SK-N-MC (cell line): ENCODE measurements at regions not wholly inside any gene's neighbourhood (a gene's known extent, or its start where the extent isn't known, plus 50 kb on each side); places are given as distances from the start of the nearest gene placed in this dataset.

Experiments
- DNase-seq: peaks from one replicate; pipeline ENCODE4 v3.0.0-alpha.2; 2011; ENCODE audit warnings: low read depth, low spot score
- H3K27ac ChIP-seq: fragments of 200-600 bp; sonication (generic); 2 replicates; pipeline ENCODE4 v1.5.1; 2016; ENCODE audit warnings: mixed run types
- H3K36me3 ChIP-seq: fragments of 200-600 bp; sonication (generic); 2 replicates; pipeline ENCODE4 v1.6.1; 2017; ENCODE audit warnings: antibody characterized with exemption, low read length, mixed read lengths; ENCODE audit not compliant: insufficient read depth
- H3K4me3 ChIP-seq: fragments of 200-600 bp; sonication (generic); 2 replicates; pipeline ENCODE4 v1.5.1; 2016
- H3K9ac ChIP-seq: fragments of 200-600 bp; sonication (generic); 2 replicates; pipeline ENCODE4 v1.8.0; 2017; ENCODE audit warnings: mixed run types, mixed read lengths; ENCODE audit not compliant: insufficient read length
- H3K9me3 ChIP-seq: fragments of 200-600 bp; sonication (generic); 2 replicates; pipeline ENCODE4 v1.6.1; 2017; ENCODE audit warnings: low read depth, mild to moderate bottlenecking, antibody characterized with exemption, low read length, moderate library complexity, mixed read lengths
- EZH2 ChIP-seq: fragments of 200-600 bp; sonication (generic); IDR thresholded peaks from one replicate; pipeline ENCODE4 v1.6.1; 2017; ENCODE audit warnings: antibody characterized with exemption
- FOXP2 ChIP-seq: optimal IDR thresholded peaks from 2 replicates; pipeline ENCODE3; 2011; ENCODE audit warnings: mild to moderate bottlenecking, moderate library complexity; ENCODE audit not compliant: insufficient read depth; ENCODE audit errors: extremely low read length, control extremely low read depth
- POLR2AphosphoS5 ChIP-seq: IDR thresholded peaks from 2 replicates; pipeline ENCODE4 v1.6.1; 2012; ENCODE audit warnings: mild to moderate bottlenecking, low read depth, low read length, borderline replicate concordance

DNA sequence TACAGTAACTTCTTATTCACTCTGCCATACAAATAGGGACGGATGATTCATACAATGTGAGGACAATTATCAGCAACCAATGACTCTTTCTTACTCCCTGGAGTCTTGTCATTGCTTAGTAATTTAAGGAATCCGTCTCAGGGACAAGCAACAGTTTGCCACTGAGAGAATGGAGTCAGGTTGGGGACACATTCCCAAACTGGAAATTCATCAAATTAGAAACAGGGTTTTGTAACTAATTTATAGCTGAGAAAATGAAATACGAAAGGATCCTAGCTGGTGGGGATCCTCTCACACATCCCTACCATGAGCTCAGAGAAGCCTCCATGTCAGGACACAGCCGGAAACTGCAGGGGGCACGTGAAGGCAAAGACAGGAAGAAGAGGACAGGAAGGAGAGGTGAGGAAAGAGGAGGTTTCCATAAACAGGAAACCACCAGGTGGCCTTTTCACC lies 50.4 kb upstream of the KDR start:
- H3K27ac ChIP-seq: no peak overlapping the region
- DNase-seq: no peak
- no peaks in the 10 kb centered on the region for H3K9me3 ChIP-seq
- H3K9ac ChIP-seq: no peak overlapping the region
- TF ChIP-seq FOXP2: no peak
- TF ChIP-seq EZH2: no peak
- no peak for TF ChIP-seq POLR2AphosphoS5
- no peaks in the 10 kb centered on the region for H3K36me3 ChIP-seq
- no peak overlapping the region for H3K4me3 ChIP-seq

DNA sequence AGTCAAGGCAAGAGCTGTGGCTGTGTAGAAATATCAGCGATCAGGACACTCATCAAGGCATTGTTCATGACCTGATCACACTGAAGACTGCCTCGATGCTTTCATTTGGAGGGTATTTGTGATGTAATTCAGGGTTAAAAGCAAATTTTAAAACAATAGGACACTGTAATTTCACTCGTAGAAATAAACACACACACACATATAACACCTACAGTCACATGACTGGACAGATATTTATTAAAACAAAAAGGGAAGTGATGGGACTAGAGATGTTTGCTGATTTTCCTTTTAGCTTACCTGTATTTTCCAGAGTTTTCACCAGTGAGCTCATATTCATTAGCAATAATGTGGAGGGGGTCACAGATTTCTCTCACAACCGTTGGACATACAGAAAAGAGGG lies 51.1 kb upstream of the KDR start:
- H3K9me3 ChIP-seq: no peaks in the 10 kb centered on the region
- no peak for TF ChIP-seq EZH2
- no peak for TF ChIP-seq POLR2AphosphoS5
- no peak for TF ChIP-seq FOXP2
- no peak overlapping the region for H3K9ac ChIP-seq
- no peak overlapping the region for H3K4me3 ChIP-seq
- no peaks in the 10 kb centered on the region for H3K36me3 ChIP-seq
- no peak for DNase-seq
- no peak overlapping the region for H3K27ac ChIP-seq

DNA sequence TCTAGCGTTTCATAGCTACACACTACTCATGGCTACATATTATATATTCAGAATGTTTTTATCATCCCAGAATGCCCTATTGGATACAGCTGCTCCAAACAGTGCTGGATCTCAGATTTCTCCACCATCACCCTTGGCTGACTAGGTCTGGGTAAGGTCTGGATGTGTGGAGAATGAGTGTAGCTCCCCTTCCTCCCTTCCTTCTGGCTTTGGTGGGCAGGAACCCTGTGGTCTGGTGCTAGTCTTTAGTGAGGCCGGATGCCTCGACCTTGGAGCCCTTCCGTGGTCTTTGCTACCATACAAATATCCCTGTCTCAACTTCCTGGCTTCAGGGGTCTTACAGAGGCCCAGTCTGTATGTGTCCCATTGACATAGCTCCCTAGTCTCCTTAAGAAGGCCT lies 52.1 kb upstream of the KDR start:
- TF ChIP-seq POLR2AphosphoS5: no peak
- no peak for TF ChIP-seq EZH2
- no peak for TF ChIP-seq FOXP2
- no peak overlapping the region for H3K4me3 ChIP-seq
- H3K36me3 ChIP-seq: no peaks in the 10 kb centered on the region
- H3K27ac ChIP-seq: no peak overlapping the region
- H3K9me3 ChIP-seq: no peaks in the 10 kb centered on the region
- no peak for DNase-seq
- H3K9ac ChIP-seq: no peak overlapping the region

DNA sequence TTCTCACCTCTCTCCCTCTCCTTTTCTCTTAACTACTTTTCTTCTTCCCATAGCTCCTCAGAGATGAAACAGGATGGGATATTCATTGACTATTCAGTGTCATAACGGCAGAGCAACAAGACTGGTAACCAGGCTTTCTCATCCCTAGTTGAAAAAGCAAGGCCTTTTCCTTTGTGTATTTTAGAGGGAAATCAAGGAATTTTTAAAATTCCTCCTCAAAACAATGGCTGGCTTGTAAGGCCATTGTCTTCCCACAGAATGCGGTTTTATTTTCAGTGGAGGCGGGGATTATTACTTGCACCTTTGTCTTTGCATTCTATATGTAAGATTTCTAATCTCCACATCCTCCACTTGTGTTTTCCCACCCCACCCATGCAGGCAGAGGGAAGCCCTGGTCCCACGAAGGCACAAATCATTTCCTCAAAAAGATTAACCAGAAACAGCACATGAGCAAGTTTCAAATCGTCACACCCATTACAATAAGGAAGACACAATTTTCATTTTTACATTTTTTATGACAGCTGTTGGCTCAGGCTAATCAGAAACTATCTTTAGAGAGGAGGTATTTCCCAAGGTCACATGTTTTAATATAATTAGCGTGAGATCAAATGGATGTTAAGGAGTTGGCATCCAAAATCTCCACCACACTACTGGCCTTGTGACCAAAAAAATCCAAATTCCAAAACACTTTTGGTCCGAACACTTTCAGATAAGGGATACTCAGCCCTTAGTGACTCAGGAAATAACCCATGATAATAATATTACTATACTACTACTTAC lies 53.0 kb upstream of the KDR start:
- Histone ChIP-seq H3K36me3 (no peaks in the 10 kb centered on the region), H3K27ac (no peak overlapping the region), H3K9me3 (no peaks in the 10 kb centered on the region), H3K4me3 (no peak overlapping the region), H3K9ac (no peak overlapping the region)
- TF ChIP-seq EZH2 (no peak), POLR2AphosphoS5 (no peak), FOXP2 (no peak)
- DNase-seq: no peak

DNA sequence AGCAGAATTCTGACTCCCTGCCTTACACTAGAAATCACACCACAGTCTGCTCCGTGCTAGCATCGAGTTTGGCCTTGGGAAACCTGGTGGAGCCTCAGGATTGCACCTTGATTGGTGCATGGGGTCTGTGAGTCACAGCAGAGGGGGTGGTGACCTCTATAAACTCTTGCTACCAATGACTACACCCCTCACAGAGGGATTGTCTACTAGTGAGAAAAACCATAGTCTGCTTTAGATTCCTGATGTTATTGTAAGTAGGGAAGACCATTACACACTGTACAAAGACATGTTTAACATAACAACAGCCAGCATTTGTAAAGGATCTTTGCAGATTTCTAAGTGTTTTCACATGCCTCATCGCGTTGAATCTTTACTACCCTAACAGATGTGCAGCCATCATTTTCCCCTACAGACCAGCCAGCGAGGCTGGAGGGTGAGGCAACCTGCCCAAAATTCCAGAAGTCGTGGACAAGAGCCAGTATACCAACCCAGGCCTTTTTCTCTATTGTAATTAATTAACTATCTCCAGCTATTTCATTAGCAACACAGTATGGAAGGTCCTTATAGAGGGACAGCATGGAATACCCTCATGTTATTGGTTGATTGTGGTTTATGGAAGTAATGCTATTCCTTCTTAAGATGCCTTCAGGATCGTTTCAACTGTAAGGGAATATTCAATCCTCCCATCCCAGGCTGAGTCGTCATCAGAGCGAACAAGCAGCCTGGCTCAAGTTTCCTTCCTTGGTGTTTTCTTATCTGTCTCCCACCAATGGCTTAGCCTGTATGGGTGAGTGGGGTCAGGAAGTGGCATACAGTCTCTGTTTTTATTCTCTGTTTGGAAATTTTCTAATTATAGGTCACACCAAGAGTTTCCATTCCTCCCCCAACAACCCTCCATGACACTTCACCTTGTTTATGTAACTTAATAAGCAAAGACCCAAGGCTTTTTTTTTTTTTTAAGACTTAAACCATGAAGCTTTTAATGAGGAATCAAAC lies 55.9 kb upstream of the KDR start:
- H3K36me3 ChIP-seq: no peaks in the 10 kb centered on the region
- no peak for DNase-seq
- H3K9ac ChIP-seq: no peak overlapping the region
- TF ChIP-seq EZH2: no peak
- no peak for TF ChIP-seq FOXP2
- TF ChIP-seq POLR2AphosphoS5: no peak
- H3K27ac ChIP-seq: no peak overlapping the region
- no peak overlapping the region for H3K4me3 ChIP-seq
- H3K9me3 ChIP-seq: no peaks in the 10 kb centered on the region

DNA sequence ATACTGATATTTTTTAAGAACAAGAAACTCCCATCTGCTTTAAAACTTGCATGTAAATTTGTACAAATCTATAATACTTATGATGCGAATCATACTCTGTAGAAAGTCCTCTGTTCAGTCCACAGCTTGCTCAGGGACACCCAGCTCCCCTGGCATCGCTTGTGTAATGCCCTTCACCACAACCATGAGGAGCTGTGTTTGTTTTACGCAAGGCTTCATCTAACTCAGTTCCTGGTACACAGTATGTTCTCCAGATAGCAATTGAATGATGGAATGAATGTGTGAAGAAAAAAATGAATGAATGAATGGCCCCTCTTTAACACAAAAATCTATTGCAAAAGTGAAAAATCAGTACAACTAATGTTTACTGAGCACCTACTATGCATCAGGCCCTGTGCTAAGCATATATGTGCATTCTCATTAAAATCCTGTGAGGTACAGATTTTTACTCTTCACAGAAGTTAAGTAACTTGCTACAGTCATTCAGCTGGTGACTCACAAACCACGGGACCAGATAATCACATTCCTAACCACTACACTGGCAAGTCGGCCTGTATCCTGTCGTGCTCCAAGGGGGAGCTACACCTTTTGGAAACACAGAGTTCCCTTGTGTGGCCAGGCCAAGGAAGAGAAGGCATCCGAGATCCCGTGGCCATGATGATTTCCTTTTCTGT lies 58.7 kb upstream of the KDR start:
- H3K27ac ChIP-seq: no peak overlapping the region
- H3K9me3 ChIP-seq: no peaks in the 10 kb centered on the region
- no peak for TF ChIP-seq POLR2AphosphoS5
- TF ChIP-seq FOXP2: no peak
- TF ChIP-seq EZH2: no peak
- no peak for DNase-seq
- H3K9ac ChIP-seq: no peak overlapping the region
- no peaks in the 10 kb centered on the region for H3K36me3 ChIP-seq
- H3K4me3 ChIP-seq: no peak overlapping the region

DNA sequence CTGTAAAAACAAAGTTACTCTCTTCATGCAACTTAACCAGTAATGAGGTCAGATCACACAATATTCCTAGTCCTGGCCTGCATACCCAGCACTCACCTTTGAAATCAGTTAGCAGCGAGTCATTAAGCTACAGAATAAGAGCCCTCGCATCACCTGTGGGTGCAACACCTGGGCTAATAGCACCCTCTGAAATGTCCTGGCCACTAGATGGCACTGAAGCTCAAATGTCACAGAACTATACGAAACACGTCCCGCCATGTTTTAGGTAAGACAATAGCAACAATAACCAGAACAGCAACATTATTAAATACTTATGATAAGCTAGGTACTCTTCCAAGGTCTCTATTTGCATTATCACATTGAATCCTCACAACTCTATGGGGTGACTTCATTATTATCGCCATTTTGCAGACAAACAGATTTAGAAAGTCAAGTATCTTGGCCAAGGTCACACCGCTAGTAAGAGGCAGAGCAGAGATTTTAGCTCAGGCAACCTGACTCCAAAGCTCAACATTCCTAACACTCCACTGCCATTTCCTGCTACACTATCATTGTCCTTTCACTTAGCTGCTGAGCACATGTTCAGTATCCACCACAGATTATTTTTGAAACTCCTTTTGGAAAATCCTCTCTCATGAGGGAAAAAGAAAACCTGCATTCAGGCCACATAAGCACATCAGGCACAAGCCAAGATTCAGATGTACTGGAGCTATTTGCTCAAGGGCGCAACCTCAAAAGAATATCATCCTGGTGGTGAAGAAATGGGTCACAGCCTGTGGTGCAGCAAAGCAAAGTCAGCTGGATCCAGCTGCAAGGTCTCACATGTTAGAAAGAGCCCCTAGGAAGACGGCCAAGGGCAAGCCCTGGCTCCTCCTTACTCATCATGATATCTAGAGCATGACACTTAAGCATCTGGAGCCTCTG lies 59.5 kb upstream of the KDR start:
- H3K4me3 ChIP-seq: no peak overlapping the region
- no peak for DNase-seq
- no peaks in the 10 kb centered on the region for H3K9me3 ChIP-seq
- no peak for TF ChIP-seq FOXP2
- no peak for TF ChIP-seq EZH2
- no peak for TF ChIP-seq POLR2AphosphoS5
- H3K36me3 ChIP-seq: no peaks in the 10 kb centered on the region
- H3K27ac ChIP-seq: no peak overlapping the region
- H3K9ac ChIP-seq: no peak overlapping the region

DNA sequence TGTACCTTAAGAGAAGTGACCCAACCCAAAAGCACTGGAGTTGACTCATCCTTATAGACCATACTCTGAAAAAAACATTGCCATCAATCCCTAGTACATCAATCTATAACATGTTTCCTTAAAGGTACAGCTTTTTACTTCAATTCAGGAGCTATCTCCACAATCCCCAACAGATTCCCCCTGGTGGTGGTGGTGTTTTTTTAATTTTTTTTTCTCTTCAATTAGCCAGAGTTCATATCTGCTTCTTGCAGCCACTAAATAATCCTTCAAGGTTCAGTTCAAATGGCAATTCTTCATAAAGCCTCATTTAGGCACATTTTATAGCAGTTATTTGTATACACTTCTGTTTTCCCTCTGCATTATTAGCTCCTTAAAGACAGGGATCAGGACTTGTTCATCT lies 60.7 kb upstream of the KDR start:
- Histone ChIP-seq H3K9ac (no peak overlapping the region), H3K27ac (no peak overlapping the region), H3K9me3 (no peaks in the 10 kb centered on the region), H3K36me3 (no peaks in the 10 kb centered on the region), H3K4me3 (no peak overlapping the region)
- DNase-seq: no peak
- no peak for TF ChIP-seq POLR2AphosphoS5
- no peak for TF ChIP-seq FOXP2
- no peak for TF ChIP-seq EZH2
